Activated CD8-positive, alpha-beta memory T cell treated with anti-CD3 and anti-CD28 coated beads for 1 hour (primary cell): ENCODE measurements at regions not wholly inside any gene's neighbourhood (a gene's known extent, or its start where the extent isn't known, plus 50 kb on each side); places are given as distances from the start of the nearest gene placed in this dataset.
"Not testable (repeated sequence)": the region's sequence is repeated elsewhere in the genome, so short reads cannot be mapped to it uniquely, and the experiment has no call there.

ENCODE experiments used
- DNase-seq, 2 donors: peaks; one replicate each; pipeline ENCODE4 v3.0.0-alpha.2; 2020; ENCODE audit warnings: low read depth in 1 of 2; ENCODE audit errors: extremely low read depth in 1 of 2

GRCh38 chr5:160479220-160479619 lies 57.6 kb downstream of the PTTG1 start:
- no peak for DNase-seq

- DNase-seq, result no peak
Observed at GRCh38 chr5:160479926-160480325, 58.3 kb downstream of the PTTG1 start.

GRCh38 chr5:160480652-160481051 lies 59.0 kb downstream of the PTTG1 start:
- DNase-seq, result no peak

DNA sequence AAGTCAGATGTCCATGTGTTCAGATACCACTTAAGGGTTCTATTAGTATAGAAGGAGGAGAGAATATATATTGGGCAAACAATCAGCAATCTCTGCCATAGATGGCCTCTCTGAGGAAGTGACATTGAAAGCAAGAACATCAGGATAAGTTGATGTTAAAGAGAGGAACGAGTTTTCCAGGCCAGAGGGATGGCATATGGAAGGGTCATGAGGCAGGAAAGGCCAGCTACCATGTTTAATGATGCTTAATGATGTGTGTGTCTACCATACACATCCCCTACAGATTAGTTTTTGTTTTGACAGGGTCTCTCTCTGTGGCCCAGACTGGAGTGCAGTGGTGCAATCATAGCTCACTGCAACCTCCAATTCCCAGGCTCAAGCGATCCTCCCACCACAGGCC lies 63.0 kb downstream of the PTTG1 start:
- no peak for DNase-seq

- no peak for DNase-seq
Observed at GRCh38 chr5:160485364-160485969, 63.8 kb downstream of the PTTG1 start.

DNA sequence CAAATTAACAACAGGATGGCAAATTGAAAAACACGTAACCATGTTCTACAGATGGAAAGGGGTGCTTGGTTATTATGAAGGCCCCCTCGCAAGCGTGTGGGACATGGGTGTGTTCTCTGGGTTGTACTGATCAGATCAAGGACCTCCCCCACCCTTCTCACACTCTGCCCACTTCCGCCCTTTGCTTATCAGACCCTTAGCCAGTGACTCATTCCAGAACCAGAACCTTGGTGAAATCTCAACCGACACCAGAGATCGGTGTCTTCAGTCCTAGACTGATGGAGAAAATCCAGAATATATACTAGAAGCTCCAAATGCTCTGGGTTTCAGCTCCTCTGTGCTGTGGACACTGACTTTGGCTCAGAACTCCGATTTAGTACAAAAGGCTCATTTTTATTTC lies 64.9 kb downstream of the PTTG1 start:
- no peak for DNase-seq

DNA sequence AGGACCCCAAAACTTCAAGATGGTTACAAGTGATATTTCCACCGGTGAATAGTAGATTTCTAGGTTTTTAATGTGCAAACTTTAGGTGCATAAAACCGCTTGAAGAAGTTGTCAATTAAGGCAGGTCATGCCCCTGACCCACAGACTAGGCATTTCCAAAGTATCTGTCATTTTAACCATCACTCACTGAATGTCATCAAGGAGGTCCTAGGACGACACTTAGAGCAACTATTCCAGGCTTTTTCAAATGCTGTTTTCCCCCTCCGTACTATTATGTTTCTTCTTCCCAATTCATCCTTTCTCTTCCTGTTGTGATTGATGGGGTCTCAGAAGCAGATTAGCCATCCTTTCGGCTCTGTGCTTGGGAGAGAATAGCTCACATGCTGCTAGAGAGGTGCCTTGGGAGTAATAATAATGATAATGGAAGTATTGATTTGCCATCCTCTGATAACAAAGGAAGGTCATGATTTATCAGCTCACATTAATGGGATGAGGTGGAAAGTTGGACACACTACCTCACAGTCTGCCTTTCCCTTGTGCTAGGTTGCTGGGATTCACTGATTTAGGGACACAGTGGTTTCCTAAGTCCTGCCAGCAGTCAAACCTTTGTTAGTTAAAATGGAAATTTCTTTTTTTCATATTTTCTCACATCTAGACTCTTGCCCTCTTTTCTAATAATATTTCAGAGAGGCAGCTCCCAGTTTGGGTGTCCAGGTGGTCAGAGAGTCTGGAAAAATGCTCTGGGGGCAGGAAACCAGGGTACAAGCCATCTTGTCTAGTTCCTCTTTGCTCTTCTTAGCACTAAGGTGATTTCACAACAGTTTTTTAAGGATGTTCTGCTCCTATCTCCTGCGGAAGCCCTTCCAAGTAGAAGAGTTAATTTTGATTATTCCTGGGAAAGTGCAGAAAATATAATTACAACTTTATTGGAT lies 67.0 kb downstream of the PTTG1 start:
- DNase-seq, result no peak

GRCh38 chr5:160491438-160491837 lies 69.8 kb downstream of the PTTG1 start:
- no peak for DNase-seq

DNA sequence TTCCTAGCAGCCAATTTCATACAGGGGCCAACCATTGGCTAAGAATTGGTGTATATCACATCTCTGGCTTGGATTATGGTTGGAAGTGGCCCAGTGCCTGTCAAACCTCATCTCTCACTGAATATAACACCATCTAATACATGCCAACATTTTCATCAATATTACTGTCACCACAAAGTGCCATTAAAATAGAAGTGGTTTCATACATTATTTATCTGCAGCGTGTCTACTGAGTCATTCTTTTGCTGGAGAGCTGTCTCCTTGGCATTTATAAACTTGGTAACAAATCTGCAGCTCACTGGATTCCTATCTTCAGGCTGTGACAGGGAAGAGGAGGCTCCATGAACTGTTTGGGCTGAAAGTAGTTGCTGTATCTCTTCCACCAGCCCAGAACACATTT lies 70.9 kb downstream of the PTTG1 start:
- DNase-seq, result no peak

- no peak for DNase-seq
Observed at GRCh38 chr5:160493806-160494338, 72.2 kb downstream of the PTTG1 start.

- DNase-seq, result no peak
Observed at GRCh38 chr5:160494451-160494850, 72.8 kb downstream of the PTTG1 start.

GRCh38 chr5:160496334-160496733 lies 74.7 kb downstream of the PTTG1 start:
- no peak for DNase-seq

- no peak for DNase-seq
Observed at GRCh38 chr5:160496784-160497183, 75.1 kb downstream of the PTTG1 start.

- DNase-seq, result no peak
Observed at GRCh38 chr5:160497878-160498277, 76.2 kb downstream of the PTTG1 start.

DNA sequence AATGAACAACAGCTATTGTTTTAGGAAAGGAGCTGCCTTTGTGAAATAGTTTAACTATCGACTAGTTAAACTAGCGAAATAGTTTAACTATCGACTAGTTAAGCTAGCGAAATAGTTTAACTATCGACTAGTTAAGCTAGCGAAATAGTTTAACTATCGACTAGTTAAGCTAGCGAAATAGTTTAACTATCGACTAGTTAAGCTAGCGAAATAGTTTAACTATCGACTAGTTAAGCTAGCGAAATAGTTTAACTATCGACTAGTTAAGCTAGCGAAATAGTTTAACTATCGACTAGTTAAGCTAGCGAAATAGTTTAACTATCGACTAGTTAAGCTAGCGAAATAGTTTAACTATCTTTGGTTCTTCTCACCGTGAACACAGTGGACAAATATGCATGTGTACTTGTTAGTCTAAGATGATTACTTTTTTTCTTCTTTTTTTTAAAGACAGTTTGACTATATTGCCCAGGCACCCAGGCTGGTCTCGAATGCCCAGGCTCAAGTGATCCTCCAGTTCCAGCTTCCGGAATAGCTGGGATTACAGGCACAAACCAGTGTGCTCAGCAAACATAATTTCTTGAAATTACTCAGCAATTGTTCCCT lies 76.9 kb downstream of the PTTG1 start:
- not testable (repeated sequence) for DNase-seq

DNA sequence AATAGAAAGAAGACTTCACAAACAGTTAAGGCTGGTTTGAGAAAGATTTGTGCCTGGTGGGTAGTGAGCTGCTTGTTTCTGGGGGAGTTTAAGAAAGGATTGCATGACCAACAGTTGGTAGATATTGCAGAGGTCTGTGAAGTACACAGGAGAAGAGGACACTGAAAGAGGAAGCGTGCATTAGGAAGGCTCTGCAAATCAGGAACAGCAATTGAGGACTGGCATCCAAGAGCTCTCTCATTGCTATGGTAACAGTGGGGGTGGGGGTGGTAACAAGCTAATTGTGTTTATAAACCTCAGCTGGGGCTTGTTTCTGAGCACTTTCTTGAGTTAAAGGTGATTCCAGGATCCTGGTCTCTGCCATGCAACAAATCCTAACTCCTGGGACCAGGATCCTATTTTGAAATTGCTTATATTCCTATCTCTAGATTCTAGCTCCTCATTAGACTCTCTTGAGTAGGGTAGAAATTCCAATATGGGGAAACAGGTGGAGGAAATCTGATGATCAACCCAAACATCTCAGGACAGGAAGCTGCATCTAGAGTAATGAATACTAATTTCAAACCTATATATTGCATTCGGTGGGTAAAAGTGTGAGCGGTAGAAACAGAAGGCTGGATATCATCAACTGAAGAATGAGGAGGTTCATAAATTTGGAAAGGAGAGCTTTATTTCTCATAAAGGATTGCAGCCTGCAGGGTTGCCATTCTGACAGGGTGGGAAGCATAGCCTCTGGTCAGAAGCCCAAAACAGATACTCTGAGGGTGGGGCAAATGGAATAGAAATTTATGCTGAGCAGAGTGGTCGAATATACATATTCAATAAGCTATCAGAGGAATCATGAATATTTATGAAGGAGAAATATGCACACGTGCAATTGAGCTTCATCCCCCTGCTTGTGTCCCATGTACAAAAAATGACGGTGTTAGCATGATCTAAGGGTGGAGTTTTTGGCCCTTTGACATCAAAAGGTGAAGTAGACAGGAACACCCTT lies 79.4 kb downstream of the PTTG1 start:
- DNase-seq, result no peak

- DNase-seq, result no peak
Observed at GRCh38 chr5:160504906-160505305, 83.3 kb downstream of the PTTG1 start.

DNA sequence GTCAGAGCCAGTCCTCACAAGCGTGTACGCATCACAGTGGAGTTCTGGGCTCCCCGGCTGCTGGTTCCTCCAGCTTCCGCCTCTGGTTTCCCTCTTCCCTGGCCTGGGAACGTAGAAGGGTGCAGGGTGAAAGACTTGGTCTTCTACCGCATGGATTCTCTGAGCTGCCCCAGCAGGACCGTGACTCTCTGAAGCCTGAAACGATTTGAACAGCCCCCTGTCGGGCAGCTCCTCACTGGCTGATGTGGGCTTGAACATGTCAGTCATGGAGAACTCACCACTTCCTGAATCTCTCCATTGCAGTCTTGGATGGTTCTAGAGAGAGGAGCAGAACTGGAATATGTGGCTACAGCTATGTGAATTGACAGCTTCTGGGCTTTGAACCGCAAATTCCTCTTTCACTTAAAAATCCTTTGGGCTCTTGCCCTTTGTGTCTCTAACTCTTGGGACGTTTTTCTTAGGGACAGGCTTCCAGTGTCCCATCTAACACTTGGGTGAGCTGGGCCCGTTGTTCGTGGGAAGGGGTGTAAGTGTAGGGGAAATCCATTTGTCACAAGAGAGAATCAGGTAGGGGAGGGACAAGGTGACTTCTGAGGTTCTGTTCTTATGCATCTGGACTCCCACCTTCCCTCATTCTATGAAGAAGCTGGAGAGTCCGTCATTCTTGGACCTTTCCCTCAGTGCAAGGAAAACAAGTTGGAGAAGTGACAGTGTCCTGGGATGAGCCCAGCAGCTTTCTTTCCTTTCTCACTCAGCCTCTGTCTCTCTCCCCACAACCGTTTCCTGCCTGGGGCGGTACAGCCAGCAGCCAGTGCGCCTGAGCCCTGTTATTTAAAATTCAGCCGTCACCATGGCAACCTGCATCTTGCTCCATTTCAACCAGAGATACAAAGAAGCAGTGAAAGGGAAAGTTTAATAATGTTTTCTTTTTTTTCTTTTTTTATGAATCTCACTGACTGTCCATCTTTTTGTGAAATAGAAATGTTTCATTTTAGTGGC lies 84.7 kb downstream of the PTTG1 start:
- peak; percentile 51 to 54 for DNase-seq

- DNase-seq, result no peak
Observed at GRCh38 chr5:160507221-160507721, 85.6 kb downstream of the PTTG1 start.
